GM23338 (cell line): ENCODE measurements at regions not wholly inside any gene's neighbourhood (a gene's known extent, or its start where the extent isn't known, plus 50 kb on each side); places are given as distances from the start of the nearest gene placed in this dataset.
"Not testable (repeated sequence)": the region's sequence is repeated elsewhere in the genome, so short reads cannot be mapped to it uniquely, and the experiment has no call there.

Experiments used
- ATAC-seq: fragments of 200-7000 bp; cut with Tn5 transposase; 3 replicates; pipeline ENCODE4 v1.9.1; 2020
- DNase-seq: peaks from one replicate; pipeline ENCODE4 v3.0.0-alpha.2; 2015; ENCODE audit warnings: low spot score
- H2AFZ ChIP-seq: fragments of 200-600 bp; sonication (generic); 2 replicates; pipeline ENCODE4 v1.8.0; 2016; ENCODE audit warnings: antibody characterized with exemption, mild to moderate bottlenecking, moderate library complexity
- H3F3A ChIP-seq: fragments of 200-600 bp; sonication (generic); replicated peaks from 2 replicates; pipeline ENCODE4 v1.8.0; 2017; ENCODE audit warnings: antibody characterized with exemption, mixed run types, low read depth
- H3K27ac ChIP-seq: fragments of 200-600 bp; sonication (generic); 2 replicates; pipeline ENCODE4 v1.6.1; 2016; ENCODE audit warnings: low read depth
- H3K27me3 ChIP-seq: fragments of 200-600 bp; sonication (generic); 2 replicates; pipeline ENCODE4 v1.8.0; 2016; ENCODE audit warnings: mild to moderate bottlenecking, mixed run types, moderate library complexity; ENCODE audit not compliant: insufficient read depth
- H3K36me3 ChIP-seq: fragments of 200-600 bp; sonication (generic); 2 replicates; pipeline ENCODE4 v1.8.0; 2016; ENCODE audit warnings: mild to moderate bottlenecking; ENCODE audit not compliant: insufficient read depth
- H3K4me1 ChIP-seq: fragments of 200-600 bp; sonication (generic); 2 replicates; pipeline ENCODE4 v1.8.0; 2016; ENCODE audit warnings: mild to moderate bottlenecking, moderate library complexity; ENCODE audit not compliant: insufficient read depth
- H3K4me2 ChIP-seq: fragments of 200-600 bp; sonication (generic); 2 replicates; pipeline ENCODE4 v1.7.1; 2017; ENCODE audit warnings: mixed run types
- H3K4me3 ChIP-seq: fragments of 200-600 bp; sonication (generic); 2 replicates; pipeline ENCODE4 v1.6.1; 2016; ENCODE audit warnings: mixed run types
- H3K79me2 ChIP-seq: fragments of 200-600 bp; sonication (generic); replicated peaks from 2 replicates; pipeline ENCODE4 v1.8.0; 2017; ENCODE audit warnings: mild to moderate bottlenecking; ENCODE audit not compliant: insufficient read depth
- H3K9me2 ChIP-seq: fragments of 200-600 bp; sonication (generic); 2 replicates; pipeline ENCODE4 v1.8.0; 2017; ENCODE audit not compliant: insufficient read depth
- H4K20me1 ChIP-seq: fragments of 200-600 bp; sonication (generic); replicated peaks from 2 replicates; pipeline ENCODE4 v1.8.0; 2017; ENCODE audit warnings: mild to moderate bottlenecking; ENCODE audit not compliant: insufficient read depth
- H3K27ac Mint-ChIP-seq: 2 replicates; pipeline ENCODE4 v1.8.0; 2020; ENCODE audit warnings: inconsistent platforms, mild to moderate bottlenecking, moderate library complexity, mixed read lengths
- H3K27me3 Mint-ChIP-seq: 3 replicates; pipeline ENCODE4 v1.8.0; 2022; ENCODE audit warnings: low read depth, mild to moderate bottlenecking, moderate library complexity, mixed read lengths, inconsistent platforms; ENCODE audit not compliant: insufficient read depth, poor library complexity
- H3K36me3 Mint-ChIP-seq: 3 replicates; pipeline ENCODE4 v1.8.0; 2021; ENCODE audit warnings: low read depth, mild to moderate bottlenecking, inconsistent platforms, moderate library complexity, mixed read lengths
- H3K4me1 Mint-ChIP-seq: 3 replicates; pipeline ENCODE4 v1.8.0; 2020; ENCODE audit warnings: mild to moderate bottlenecking, inconsistent platforms, mixed read lengths
- H3K4me3 Mint-ChIP-seq: 3 replicates; pipeline ENCODE4 v1.8.0; 2021; ENCODE audit warnings: moderate library complexity, mild to moderate bottlenecking, inconsistent platforms, mixed read lengths
- H3K9me3 Mint-ChIP-seq: 3 replicates; pipeline ENCODE4 v1.8.0; 2020; ENCODE audit warnings: moderate library complexity, mild to moderate bottlenecking, inconsistent platforms, mixed read lengths
- JUNB ChIP-seq: IDR thresholded peaks from one replicate; pipeline ENCODE4 v1.6.1; 2016; ENCODE audit warnings: antibody characterized with exemption; ENCODE audit not compliant: unreplicated experiment
- ZNF331 ChIP-seq: fragments of 250-450 bp; sonication (Bioruptor Pico); IDR thresholded peaks from 2 replicates; pipeline ENCODE4 v1.5.0; 2020; ENCODE audit warnings: low read depth, mild to moderate bottlenecking, moderate library complexity
- TF ChIP-seq, protein P1 (sequence below): fragments of 250-450 bp; sonication (Bioruptor Pico); IDR thresholded peaks from 2 replicates; pipeline ENCODE4 v1.5.0; 2020; ENCODE audit warnings: mild to moderate bottlenecking, moderate library complexity

DNA sequence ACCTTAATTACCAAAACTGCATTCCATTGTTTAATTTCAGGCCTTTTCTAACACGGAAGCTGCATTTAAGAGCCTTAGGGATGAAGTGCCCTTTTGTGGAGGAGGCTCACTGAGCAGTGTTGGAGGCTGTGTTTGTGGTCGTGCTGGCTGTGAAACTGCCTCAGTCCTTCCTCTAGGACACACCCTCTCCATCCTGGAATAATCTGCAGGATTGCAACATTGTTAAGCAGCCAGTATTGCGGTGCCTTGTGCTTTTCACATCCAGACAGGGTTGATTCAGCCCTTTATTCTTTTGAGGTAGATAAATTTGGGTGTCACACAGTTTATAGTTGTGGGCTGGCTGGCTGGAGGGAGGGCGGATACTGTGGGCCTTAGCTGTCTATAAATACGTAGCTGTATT, 141.6 kb downstream of the CDRT15L2 start:
- H3K4me3 Mint-ChIP-seq, result no peak overlapping the region
- no peak overlapping the region for H3K27ac ChIP-seq
- H2AFZ ChIP-seq, result no peak overlapping the region
- H3K27me3 ChIP-seq, result no peaks in the 10 kb centered on the region
- TF ChIP-seq, protein P1, sequence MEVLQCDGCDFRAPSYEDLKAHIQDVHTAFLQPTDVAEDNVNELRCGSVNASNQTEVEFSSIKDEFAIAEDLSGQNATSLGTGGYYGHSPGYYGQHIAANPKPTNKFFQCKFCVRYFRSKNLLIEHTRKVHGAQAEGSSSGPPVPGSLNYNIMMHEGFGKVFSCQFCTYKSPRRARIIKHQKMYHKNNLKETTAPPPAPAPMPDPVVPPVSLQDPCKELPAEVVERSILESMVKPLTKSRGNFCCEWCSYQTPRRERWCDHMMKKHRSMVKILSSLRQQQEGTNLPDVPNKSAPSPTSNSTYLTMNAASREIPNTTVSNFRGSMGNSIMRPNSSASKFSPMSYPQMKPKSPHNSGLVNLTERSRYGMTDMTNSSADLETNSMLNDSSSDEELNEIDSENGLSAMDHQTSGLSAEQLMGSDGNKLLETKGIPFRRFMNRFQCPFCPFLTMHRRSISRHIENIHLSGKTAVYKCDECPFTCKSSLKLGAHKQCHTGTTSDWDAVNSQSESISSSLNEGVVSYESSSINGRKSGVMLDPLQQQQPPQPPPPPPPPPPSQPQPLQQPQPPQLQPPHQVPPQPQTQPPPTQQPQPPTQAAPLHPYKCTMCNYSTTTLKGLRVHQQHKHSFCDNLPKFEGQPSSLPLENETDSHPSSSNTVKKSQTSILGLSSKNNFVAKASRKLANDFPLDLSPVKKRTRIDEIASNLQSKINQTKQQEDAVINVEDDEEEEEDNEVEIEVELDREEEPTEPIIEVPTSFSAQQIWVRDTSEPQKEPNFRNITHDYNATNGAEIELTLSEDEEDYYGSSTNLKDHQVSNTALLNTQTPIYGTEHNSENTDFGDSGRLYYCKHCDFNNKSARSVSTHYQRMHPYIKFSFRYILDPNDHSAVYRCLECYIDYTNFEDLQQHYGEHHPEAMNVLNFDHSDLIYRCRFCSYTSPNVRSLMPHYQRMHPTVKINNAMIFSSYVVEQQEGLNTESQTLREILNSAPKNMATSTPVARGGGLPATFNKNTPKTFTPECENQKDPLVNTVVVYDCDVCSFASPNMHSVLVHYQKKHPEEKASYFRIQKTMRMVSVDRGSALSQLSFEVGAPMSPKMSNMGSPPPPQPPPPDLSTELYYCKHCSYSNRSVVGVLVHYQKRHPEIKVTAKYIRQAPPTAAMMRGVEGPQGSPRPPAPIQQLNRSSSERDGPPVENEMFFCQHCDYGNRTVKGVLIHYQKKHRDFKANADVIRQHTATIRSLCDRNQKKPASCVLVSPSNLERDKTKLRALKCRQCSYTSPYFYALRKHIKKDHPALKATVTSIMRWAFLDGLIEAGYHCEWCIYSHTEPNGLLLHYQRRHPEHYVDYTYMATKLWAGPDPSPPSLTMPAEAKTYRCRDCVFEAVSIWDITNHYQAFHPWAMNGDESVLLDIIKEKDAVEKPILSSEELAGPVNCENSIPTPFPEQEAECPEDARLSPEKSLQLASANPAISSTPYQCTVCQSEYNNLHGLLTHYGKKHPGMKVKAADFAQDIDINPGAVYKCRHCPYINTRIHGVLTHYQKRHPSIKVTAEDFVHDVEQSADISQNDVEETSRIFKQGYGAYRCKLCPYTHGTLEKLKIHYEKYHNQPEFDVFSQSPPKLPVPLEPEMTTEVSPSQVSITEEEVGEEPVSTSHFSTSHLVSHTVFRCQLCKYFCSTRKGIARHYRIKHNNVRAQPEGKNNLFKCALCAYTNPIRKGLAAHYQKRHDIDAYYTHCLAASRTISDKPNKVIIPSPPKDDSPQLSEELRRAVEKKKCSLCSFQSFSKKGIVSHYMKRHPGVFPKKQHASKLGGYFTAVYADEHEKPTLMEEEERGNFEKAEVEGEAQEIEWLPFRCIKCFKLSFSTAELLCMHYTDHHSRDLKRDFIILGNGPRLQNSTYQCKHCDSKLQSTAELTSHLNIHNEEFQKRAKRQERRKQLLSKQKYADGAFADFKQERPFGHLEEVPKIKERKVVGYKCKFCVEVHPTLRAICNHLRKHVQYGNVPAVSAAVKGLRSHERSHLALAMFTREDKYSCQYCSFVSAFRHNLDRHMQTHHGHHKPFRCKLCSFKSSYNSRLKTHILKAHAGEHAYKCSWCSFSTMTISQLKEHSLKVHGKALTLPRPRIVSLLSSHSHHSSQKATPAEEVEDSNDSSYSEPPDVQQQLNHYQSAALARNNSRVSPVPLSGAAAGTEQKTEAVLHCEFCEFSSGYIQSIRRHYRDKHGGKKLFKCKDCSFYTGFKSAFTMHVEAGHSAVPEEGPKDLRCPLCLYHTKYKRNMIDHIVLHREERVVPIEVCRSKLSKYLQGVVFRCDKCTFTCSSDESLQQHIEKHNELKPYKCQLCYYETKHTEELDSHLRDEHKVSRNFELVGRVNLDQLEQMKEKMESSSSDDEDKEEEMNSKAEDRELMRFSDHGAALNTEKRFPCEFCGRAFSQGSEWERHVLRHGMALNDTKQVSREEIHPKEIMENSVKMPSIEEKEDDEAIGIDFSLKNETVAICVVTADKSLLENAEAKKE (CRISPR knock-in tag), result no peak
- TF ChIP-seq ZNF331 (CRISPR knock-in tag) (no peak), JUNB (no peak)
- H3K4me1 ChIP-seq, result no peaks in the 10 kb centered on the region
- H4K20me1 ChIP-seq, result no peaks in the 10 kb centered on the region
- H3K27ac Mint-ChIP-seq, result no peak overlapping the region
- no peak for ATAC-seq
- H3K4me2 ChIP-seq, result no peak overlapping the region
- no peaks in the 10 kb centered on the region for H3K4me1 Mint-ChIP-seq
- no peaks in the 10 kb centered on the region for H3K9me2 ChIP-seq
- H3K27me3 Mint-ChIP-seq, result peaks cover 2% of the 10 kb centered on the region
- no peaks in the 10 kb centered on the region for H3K79me2 ChIP-seq
- H3K4me3 ChIP-seq, result no peak overlapping the region
- no peaks in the 10 kb centered on the region for H3K9me3 Mint-ChIP-seq
- DNase-seq, result no peak
- H3F3A ChIP-seq, result no peaks in the 10 kb centered on the region
- no peaks in the 10 kb centered on the region for H3K36me3 Mint-ChIP-seq
- no peaks in the 10 kb centered on the region for H3K36me3 ChIP-seq

DNA sequence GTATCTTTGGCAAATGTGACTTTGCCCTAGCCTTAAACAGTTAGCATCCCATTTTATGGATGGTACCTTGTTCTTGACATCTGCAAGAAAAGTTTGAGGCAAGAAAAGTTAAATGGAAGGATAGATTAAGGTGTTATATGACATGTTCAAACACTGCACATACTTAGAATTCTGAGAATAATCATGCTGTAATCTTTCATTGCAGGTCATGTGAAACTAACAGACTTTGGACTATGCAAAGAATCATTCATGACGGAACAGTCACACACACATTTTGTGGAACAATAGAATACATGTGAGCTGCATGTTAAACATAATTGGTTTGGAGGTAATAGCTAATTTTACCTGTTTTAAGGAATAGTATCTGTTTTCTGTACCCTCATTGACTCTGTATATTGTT, 144.9 kb downstream of the CDRT15L2 start:
- not testable (repeated sequence) for H3K27ac ChIP-seq, H3K79me2 ChIP-seq, DNase-seq, H2AFZ ChIP-seq, H3K27ac Mint-ChIP-seq, H3K27me3 ChIP-seq, H3K36me3 Mint-ChIP-seq, H3K4me1 Mint-ChIP-seq, H3K4me3 ChIP-seq, H3K27me3 Mint-ChIP-seq, H3K4me3 Mint-ChIP-seq, H3K36me3 ChIP-seq, H3F3A ChIP-seq, H3K4me1 ChIP-seq, ATAC-seq, H3K4me2 ChIP-seq, H3K9me2 ChIP-seq, H4K20me1 ChIP-seq, H3K9me3 Mint-ChIP-seq

DNA sequence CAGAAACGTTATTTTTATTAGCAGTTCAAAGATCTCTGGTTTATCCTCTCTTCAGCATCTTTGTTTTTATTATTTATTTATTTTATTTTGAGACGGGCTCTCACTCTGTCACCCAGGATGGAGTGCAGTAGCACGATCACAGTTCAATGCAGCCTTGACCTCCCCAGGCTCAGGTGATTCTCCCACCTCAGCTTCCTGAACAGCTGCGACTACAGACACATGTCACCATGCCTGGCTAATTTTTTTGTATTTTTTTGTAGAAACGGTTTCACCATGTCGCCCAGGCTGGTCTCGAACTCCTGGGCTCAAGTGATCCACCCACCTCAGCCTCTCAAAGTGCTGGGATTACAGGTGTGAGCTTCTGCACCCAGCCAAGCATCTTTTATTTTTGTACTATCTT, 147.7 kb downstream of the CDRT15L2 start:
- not testable (repeated sequence) for H3F3A ChIP-seq, H3K79me2 ChIP-seq, H3K27me3 ChIP-seq, DNase-seq, H4K20me1 ChIP-seq, H3K9me3 Mint-ChIP-seq, H3K4me1 Mint-ChIP-seq, H3K9me2 ChIP-seq, H3K4me1 ChIP-seq, ATAC-seq, H3K27ac Mint-ChIP-seq, H3K36me3 Mint-ChIP-seq, H3K4me2 ChIP-seq, H2AFZ ChIP-seq, H3K4me3 Mint-ChIP-seq, H3K27me3 Mint-ChIP-seq, H3K27ac ChIP-seq, H3K4me3 ChIP-seq, H3K36me3 ChIP-seq
